Stimulated activated CD4-positive, alpha-beta T cell treated with anti-CD3 and anti-CD28 coated beads, TNF-alpha, amount 100 ng/mL, for 24 hours (primary cell): ENCODE measurements at regions not wholly inside any gene's neighbourhood (a gene's known extent, or its start where the extent isn't known, plus 50 kb on each side); places are given as distances from the start of the nearest gene placed in this dataset.

Experiments
- DNase-seq, 3 experiments: peaks; one replicate each; pipeline ENCODE4 v3.0.0-alpha.2; 2020; ENCODE audit warnings: low read depth in 3 of 3

DNA sequence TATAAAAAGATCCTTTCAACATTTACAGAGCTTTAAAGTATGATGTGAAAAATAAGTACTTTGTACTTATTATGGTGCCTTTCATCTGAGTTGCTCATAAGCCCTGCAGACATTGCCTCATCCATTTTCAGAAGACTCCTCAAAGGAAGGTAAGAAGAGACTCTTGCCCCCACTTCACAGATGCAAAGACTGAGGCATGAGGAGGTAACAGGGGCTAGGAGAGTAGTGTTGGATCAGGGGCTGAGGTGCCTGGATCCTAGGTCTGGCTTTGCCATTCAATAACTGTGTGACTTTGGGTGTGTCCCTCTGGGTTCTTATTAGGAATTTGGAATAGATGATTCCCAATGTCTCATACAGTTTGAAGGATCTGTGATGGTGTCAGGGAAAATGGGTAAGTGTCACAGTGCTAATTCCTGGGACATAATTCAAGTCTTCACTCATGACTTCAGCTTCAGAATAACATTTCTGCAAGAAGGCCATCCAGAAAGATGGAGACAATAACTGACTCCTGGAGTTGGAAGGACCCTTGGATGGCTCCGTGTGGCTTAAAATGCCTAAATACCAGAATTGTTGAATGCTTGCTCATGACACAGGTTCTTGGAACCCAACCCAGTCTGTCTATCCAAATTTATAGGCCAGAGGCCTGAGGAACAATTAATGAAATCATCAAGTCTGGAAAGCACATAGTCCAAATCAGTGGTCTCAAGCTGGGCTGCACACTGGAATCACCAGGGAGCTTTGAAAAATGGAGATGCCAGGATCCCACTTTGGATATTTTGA is 93.1 kb upstream of the RUNX1 start:
- DNase-seq: no peak

DNA sequence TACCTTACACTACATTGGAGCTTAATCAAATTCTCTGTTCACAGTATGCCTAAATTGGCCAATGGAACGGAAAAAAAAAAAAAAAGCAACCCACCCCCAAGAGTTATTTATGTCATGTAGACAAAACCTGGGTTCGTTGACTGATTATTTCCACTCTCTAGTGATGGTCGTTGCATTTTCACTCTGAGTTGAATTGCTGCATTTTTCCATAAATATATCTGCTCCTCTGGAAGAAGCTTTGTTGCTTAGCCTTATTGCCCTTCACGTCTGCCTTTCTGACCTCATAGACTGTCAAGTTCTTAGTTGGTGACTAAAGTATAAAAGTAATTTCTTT is 90.2 kb upstream of the RUNX1 start:
- DNase-seq: no peak

DNA sequence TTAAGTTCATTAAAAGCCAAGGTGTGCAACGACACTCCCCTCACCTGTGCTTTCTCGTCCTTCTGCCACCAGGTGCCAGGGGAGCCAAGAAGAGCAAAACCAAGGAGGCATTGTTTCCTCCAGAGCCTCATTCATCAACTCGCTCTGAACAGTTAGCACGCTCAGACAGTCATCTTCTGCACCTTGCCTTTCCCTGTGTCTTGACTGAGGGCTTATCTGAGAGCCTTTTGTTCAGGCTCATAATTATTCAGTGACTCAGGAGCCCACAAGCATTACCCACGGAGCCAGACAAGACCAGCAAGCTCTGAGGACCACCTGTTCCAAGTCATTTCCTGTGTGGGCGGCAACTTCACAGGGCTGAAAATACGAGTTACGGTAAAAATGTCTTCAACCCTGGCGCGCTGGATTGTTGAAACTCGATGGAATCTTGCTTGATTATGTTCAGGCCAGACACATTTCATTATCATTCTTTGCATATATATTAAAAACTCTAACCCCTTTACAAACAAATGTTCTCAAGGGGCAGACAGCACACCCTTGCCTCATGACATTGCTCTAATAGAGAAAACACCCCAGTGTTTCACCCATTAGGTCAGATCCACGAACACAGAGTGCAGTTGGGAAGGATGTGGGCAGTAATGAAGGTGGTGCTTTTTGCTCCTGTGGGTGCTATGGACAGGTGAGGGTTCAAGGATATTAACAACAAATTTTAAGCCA is 89.7 kb upstream of the RUNX1 start:
- DNase-seq: peak; percentile 55 to 68 (median 63)

DNA sequence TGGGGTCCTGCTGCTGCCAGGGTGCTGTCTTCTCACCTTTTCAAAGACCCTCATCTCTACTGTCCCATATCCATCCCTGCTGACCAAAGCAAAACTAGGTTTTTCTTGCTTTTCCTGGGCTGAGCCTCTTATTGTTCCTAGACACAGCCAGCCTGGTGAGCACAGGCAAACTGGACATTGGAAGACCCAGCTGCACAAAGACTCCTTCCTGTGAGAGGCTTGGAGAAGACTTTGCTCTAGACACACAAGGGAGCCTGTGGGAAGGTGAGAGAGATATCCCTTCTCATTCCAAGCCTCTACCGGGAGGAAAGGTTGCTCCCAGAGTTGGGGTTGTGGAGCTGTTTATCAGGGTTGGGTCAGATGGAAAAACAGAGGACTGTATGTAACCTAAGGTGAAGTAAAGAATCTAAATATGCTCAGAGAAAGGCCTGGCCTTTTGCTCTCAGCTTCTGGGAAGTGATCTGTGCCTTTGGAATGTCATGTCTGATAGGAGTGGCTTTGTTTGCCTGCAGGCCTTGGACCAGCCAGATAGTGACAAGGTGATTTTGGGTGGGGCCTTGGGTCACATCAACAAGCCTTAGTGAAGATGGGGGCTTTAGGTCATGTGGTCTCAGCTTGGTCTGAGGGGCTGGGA is 87.6 kb upstream of the RUNX1 start:
- no peak for DNase-seq

DNA sequence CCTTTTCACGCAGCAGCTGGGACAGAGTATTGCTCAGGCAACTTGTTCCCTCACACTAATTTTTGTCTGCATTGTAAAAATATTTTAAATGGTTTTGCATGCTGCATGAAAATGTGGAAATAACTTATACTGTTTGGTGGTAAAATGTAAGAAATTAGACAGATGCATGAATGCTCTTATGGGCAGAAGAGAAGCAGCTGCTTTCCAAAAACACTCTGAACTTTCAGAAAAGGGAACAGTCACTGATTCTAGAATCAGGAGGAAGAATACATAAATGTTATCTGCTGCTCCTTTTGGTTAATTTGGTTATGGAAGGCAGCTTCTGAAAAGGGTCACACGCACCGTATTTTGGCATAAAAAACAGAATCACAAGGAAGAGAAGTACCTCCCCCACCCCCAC is 87.0 kb upstream of the RUNX1 start:
- no peak for DNase-seq

DNA sequence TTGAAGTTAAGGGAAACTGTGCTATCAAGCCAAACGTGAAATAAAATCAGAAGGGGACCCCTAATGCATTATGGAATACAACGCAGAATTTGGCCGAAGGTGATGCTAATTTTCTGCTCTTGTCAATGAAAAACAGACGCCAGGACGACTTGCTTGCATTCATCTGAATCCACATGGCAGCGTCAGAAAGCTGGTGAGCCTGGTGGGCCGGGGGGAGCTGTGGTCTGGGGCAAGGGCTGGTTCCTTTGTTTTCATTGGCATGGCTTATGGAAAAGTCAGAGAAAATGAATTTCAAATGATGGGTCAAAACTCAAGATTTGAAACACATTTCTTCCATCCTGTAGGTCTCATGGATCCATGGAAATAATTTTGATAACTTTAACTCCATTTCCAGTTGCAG is 86.4 kb upstream of the RUNX1 start:
- DNase-seq: no peak

DNA sequence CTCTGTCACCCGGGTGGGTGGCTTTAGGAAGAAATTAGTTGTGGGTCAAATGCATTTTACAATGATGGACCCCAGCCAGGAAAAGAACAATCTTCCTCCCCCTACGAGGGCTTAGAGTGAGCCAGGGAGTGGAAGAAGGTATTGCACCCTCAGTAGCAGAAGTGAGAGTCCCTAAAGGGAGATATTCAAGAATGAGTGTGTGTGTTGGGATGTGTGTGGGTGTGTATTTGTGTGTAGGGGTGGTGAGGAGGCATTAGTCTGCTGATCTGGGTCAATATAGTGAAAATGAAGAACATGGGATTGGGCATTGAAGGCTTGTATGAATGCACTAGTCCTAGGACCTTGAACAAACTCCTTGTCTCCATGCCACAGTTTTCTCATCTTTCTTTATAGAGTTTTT is 85.2 kb upstream of the RUNX1 start:
- DNase-seq: no peak

DNA sequence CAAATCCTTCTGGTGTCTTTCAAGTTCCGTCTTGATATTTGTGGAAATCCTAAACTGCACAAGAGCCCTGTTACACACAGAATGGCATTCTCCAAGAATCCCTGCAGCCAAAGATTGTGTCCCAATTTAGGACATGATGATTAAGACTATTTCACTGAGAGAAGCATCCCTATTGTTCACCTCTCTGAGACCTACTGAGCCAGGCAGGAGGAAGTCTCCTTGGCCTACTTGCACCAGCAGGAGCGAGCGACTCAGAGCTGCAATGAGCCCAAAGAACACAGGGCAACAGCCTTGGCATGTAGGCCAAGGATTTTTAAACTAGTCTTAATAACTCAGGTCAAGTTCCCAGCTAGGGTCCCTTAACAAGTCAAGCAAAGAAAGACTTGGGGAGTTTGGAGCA is 79.4 kb upstream of the RUNX1 start:
- DNase-seq: no peak

DNA sequence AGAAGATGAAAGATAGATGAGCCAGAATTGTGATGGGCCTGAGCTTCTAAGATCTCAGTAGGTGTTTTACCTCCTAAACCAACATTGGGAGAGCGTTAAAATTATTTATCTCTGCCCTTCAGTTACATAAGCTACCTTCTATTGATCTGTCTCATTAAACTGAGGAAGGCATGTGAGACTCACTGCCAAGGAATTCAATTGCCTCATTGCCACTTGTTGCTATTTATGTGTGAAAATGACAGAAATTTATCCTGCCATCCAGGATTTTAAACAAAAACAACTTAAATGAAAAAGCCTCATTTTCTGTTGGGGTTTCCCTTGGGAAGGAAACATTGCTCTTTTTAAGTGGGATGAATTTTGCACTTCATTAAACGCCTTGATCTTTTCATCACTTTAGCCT is 78.7 kb upstream of the RUNX1 start:
- no peak for DNase-seq

DNA sequence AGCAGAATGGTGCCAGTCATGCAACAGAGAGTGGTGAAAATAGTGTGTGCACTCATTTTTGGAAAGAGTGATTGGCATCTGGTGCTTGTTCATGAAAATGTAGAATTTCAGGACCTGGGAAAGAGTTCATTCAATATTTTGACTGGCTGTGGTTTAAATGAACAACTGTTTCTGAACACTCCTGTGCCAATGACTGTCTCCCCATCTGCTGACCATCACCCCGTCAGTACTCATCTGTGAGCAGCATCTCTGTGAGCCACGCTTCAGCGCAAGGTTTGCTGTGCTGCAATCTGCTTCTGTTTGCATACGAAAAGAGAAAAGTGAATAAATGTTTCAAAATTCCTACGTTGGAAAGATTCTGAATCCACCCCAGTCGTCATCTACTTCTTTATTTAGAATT is 77.9 kb upstream of the RUNX1 start:
- no peak for DNase-seq

DNA sequence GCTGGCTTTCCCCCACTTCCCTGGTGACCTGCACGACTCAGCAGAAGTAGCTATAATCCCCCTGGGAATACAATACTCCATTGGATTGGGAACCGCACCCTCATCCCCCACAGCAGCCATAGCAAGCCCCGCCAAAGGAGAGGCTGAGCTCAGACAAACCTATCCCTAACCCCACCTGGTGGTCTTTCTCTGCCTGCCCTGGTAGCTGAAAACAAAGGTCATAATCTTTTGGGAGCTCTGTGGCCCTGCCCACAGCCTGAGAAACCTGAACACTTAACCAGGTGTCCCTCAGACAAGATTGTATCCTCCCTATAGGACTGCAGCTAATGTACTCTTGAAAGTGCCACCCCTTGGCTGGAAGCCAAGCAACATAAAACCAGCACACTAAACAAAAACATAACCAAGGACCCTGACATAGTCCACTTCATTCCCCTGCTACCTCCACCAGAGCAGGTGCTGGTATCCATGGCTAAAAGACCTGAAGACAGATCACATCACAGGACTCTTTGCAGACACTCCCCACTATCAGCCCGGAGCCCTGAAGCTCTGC is 71.6 kb upstream of the RUNX1 start:
- no peak for DNase-seq

DNA sequence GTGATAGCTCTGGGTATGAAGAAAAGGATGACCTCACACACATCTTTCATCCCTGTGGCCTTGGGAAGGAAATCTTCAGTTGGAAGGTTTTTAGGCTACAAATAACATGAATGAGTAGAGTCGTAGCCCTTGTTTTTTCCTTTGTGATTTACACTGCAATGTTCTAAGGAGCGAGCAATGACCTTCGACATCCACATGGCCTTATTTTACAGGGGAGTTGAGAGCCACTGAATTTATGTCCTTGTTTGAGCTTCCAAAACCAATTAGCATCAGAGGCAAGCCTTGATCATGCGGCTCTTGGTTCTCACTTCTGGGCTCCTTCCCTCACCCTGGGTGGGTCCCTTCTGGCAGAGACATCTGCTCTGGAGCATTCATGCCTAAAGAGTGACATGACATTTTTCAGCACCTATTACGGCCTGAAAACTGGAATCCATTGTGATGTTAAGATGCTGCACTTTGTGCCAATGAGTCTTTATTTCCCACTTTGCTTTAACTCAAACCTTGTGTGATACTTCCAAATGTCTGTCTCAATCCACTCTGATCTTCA is 70.5 kb upstream of the RUNX1 start:
- DNase-seq: no peak

DNA sequence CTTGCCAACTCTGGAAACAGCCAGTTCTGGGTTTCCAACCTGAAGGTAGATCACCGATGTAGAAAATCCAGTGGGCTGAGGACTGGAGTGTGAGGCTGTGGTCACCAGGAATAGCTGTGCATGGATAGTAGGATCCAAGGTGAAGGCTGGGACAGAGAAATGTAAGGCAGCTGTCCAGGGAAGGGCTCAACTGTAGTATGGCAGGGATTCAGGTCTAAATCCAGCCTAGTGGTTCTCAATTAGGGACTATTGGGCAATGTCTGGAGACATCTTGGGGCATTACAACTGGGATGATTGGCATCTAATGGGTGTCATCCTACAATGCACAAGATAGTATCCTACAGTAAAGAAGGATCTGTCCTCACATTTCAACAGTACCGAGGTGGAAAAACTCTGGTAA is 67.7 kb upstream of the RUNX1 start:
- no peak for DNase-seq

DNA sequence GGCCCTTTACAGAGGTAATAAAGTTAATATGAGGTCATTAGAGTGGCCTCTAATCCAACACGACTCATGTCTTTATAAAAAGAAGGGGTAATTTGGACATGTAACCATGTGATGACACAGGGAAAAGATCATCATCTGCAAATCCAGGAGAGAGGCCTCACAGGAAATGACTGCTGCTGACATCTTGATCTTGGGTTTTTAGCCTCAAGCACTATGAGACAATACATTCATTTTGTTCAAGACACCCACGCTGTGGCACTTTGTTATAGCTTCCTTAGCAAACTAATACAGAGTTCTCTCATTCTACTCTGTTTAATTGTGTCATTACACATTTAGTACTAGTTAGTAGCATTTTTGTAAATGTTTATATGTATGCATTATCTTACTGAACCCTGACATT is 64.0 kb upstream of the RUNX1 start:
- DNase-seq: no peak

DNA sequence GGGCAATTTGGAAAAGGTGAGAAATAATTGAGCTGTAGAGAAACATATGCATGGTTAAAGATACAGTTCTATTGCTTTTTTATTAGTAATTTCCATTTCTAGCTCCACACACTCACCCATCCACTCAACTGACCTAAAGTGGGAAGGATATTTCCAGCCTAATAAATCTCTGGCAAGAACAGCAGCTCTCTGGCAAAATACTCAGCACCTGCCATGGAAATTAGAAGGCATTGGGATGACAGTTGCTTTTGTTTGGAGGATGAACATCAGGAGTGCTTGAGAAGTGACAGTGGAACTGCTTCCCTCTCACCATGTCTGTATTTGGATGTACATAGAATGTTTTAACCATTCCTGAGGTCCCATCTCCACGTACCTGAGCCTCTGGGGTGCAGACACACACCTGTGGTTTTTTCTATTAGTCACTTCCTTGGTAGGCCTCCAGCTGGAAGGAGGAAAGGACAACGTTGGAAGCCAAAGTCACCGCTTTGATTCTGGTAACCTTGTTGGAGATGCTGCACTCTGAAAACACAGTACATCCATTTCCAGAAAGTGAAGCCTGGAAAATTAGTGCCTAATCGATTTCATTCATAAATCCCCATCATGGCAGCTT is 62.3 kb upstream of the RUNX1 start:
- no peak for DNase-seq

DNA sequence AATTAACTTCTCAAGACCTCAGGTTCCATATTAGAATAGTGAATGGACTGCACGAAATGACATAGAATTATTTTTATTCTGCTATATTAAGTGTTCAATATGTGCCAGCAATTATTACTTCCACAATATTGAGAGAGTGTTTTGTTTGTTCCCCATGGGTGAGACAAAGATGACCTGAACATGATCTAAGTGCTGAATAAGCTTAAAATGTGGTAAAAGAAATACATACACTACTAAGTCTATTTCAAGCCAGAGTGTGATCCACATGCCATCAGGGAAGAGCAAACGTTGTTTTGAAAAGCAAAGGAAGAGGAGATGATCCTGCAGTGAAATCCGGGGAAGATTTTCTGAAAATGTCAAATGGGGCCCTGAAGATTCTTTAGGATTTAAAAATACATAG is 59.8 kb upstream of the RUNX1 start:
- no peak for DNase-seq

DNA sequence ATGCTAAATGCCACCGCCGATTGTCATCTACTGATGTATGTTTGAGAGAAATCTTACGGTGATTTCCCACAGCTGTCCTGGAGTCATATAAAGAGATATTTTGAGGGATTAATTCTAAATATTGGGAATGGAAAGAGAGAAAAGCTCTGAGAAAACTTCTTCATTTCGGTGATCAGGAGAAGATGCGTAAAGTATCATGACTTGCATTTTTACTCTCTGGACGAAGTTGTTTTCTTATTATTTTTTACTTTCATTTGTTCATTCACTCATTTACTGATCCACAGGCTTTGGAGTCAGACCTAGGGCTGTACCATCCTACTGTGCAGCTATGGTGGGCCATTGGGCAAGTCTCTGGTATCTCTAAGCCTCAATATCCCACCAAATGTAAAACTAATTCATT is 58.4 kb upstream of the RUNX1 start:
- no peak for DNase-seq

DNA sequence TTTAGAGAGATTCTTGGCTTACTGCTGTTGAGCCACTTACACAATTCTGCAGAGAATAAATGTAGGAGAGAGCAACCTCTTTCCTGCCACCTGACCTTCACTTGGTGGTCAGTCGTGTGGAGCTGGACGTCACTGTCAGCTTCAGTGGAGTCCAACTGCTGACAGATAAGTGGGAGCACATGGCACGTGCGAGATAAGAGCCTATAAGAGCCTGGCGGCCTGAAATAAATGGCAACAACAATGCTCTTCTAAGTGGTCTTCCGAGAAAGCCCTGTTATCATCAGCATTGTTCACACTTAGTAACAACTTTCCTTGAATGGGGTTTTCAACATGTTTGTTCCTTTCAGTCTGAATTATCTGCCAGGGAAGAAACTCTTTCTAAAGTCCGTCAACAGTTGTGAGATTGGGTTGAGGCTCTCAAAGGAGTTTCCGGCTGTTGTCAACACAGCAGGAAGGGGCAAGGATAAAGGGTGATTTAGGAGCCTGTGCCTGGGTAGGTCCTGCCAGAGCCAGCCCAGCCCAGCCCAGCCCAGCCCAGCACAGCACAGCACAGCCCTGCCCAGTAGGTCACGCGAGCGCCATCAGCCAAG is 57.2 kb upstream of the RUNX1 start:
- no peak for DNase-seq

DNA sequence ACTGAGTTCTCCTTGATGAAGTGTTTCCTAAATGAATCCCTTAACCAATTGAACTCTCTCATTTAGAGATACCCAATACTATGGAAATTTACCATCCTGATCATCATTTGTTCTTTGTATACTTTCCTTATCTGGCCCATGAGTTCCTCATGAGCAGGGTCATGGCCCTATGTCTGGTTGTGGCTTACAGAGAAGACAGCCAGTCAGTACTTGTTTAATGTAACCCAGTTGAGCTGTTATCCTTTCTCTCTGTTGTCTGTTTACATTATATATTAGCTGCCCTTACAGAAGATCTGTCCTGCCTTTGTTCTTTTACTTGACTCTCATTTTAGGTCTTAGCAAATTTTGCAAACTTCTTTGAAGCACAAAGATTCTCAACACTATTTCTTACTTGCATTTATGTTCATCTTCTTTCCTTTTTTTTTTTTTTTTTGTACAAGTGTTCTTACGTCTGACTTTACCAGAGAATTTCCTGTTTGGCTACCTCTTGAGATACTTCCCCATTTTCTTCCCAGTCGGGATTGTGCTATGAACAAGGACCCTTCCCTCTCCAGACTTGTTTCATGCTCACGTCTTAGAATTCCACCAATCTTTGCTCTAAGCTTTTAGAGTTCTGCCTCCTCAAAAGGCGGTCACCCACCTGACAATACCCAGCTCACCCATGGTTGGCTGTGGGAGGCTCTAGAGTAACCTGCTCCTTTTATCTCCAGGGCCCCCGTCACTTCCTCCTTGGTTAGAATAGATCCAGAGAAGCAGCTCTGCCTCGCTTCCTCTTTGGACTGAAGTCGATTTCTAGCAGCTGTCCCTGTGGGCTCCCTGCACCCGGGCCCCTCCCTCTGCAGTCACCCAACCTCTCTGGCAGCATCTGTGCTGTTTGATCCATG is 53.6 kb upstream of the RUNX1 start:
- no peak for DNase-seq

DNA sequence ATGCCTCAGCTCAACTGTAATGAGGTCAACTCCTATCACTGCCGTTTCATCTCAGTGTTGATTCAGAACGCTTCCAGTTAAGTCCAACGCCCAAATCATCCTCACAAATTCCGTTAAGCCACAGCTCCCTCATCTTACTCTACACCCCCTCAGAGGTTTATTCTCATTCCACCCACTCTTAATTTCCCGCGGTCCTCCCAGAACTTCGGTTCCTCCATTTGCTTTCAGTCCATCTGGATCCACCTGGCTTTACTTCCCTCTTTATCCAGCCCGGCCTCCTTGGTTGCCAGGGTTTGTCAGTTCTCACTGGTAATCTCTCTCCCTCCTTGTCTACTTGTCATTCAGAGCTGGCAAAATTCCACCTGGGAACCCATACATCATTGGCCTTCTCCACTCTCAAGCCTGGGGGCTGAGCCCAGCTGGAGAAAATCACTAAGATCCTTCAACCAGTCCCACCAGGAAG is 51.3 kb upstream of the RUNX1 start:
- no peak for DNase-seq

DNA sequence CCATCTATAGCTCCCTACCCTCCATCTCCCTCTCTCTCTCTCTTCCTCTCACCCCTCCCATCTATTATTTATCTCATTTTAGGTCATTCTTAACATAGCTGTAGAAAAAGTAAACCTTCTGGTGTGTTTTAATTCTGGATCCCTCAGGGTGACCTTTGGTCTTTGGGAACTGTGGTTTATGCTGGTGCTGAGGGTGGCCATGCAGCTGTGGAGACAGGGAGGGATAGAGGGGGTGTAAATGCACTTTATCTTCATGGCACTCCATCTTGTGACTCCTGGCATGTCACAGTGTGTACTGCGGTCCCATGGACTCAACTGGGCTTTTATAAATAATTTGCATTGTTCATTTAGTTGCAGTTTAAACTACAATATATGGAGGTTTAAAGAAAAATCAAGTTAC is 50.2 kb upstream of the RUNX1 start:
- DNase-seq: no peak
